ENCODE measurements at regions not wholly inside any gene's neighbourhood (a gene's known extent, or its start where the extent isn't known, plus 50 kb on each side); places are given as distances from the start of the nearest gene placed in this dataset.

DNA sequence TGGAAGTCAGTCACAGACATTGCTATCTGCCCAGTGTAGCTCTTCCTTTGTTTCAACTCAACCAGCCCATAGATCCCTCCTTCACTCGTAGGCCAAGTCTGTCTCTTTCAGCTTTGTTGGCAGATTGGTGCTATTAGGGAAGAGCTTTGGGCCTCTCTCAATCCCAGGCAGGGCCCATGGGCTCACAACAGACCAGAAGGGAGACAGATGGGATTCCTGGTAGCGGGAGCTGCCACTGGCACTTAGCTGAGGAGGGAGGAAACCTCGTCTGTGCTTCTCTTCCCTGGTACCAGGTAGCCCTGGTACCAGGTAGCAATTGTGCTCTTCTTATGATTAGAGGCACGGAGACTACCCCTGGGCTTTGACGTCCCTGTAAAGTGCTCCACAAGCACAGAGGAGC lies 592.0 kb downstream of the TYW1 start:
- in situ Hi-C loops (cut with HindIII; ENCODE audit: low pct_ligation_motif_present, low sequenced_read_pairs): no loop called here
- H3K27ac ChIP-seq: no peak overlapping the region
- no peaks in the 10 kb centered on the region for H3K36me3 ChIP-seq (replicated peaks)
- TF ChIP-seq, protein P1, sequence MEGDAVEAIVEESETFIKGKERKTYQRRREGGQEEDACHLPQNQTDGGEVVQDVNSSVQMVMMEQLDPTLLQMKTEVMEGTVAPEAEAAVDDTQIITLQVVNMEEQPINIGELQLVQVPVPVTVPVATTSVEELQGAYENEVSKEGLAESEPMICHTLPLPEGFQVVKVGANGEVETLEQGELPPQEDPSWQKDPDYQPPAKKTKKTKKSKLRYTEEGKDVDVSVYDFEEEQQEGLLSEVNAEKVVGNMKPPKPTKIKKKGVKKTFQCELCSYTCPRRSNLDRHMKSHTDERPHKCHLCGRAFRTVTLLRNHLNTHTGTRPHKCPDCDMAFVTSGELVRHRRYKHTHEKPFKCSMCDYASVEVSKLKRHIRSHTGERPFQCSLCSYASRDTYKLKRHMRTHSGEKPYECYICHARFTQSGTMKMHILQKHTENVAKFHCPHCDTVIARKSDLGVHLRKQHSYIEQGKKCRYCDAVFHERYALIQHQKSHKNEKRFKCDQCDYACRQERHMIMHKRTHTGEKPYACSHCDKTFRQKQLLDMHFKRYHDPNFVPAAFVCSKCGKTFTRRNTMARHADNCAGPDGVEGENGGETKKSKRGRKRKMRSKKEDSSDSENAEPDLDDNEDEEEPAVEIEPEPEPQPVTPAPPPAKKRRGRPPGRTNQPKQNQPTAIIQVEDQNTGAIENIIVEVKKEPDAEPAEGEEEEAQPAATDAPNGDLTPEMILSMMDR (IDR thresholded peaks at IDR 0.05; ENCODE audit: low read depth, low read length, missing control alignments): no peak
- DNase-seq: no peak
- H3K27me3 ChIP-seq (replicated peaks): no peaks in the 10 kb centered on the region
- no peak overlapping the region for H3K4me3 ChIP-seq (ENCODE audit: low read depth, low read length)

DNA sequence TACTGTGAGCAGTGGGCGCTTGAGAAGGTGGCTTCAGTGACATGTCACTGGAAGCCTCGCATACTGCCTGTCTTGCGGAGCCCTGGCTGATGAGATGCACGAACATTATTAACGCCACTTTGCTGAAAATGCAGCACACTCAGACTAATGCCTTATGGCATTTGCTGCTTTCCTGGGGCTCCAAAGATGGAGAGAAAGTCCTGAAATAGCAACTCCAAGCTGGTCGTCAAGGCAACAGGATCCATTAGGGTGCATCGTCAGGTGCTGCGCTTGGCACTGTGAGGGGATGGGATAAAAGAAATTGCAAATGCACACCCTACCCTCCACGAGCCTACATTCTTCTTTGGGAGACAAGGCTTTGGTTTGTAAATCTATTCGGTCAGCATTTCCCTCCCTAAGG lies 592.5 kb downstream of the TYW1 start:
- no peak for DNase-seq
- in situ Hi-C loops (cut with HindIII; ENCODE audit: low pct_ligation_motif_present, low sequenced_read_pairs): no loop called here
- Histone ChIP-seq H3K27ac (no peak overlapping the region), H3K27me3 (replicated peaks) (no peaks in the 10 kb centered on the region), H3K4me3 (ENCODE audit: low read depth, low read length) (no peak overlapping the region), H3K36me3 (replicated peaks) (no peaks in the 10 kb centered on the region)
- TF ChIP-seq, protein P1 (IDR thresholded peaks at IDR 0.05; ENCODE audit: low read depth, low read length, missing control alignments): no peak

DNA sequence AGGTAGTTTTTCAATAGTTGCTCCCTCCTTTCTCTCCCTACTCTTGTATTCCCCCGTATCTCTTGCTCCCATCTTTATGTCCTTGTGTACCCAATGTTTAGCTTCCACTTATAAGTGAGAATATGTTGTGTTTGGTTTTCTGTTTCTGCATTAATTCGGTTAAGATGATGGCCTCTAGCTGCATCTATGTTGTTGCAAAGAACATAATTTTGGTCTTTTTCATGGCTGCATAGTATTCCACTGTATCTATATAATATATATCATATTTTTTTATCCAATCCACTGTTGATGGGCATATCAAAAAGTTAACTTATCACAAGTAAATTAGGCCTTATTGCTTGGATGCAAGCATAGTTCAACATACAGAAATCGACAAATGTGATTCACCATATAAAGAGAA lies 594.0 kb downstream of the TYW1 start:
- no peak overlapping the region for H3K27ac ChIP-seq
- TF ChIP-seq, protein P1 (IDR thresholded peaks at IDR 0.05; ENCODE audit: low read depth, low read length, missing control alignments): no peak

DNA sequence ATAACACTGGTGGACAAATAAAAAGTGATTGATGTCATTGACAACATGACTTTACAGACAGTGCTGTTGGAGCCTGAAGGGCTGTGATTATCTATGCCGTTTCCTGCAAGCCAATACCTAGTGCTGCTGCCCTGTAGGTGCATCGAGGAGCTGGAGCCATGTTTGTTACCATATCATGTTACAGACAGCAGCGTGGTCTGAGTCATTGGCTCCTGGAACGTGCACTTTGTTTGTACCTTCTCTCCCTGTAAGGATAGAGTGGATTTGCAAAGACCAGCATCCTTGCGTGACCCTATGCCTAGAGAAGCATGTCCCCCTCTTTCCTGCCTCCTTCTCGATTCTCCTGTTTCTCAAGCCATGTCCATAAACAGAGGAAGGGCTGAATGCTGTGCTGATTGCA lies 597.2 kb downstream of the TYW1 start:
- TF ChIP-seq, protein P1 (IDR thresholded peaks at IDR 0.05; ENCODE audit: low read depth, low read length, missing control alignments): no peak
- no peaks in the 10 kb centered on the region for H3K27me3 ChIP-seq (replicated peaks)
- in situ Hi-C loops (cut with HindIII; ENCODE audit: low pct_ligation_motif_present, low sequenced_read_pairs): no loop called here
- DNase-seq: no peak
- no peak overlapping the region for H3K4me3 ChIP-seq (ENCODE audit: low read depth, low read length)
- H3K36me3 ChIP-seq (replicated peaks): no peaks in the 10 kb centered on the region
- no peak overlapping the region for H3K27ac ChIP-seq

More for the DNA sequence above, 594.0 kb downstream of the TYW1 start:
- Histone ChIP-seq H3K27me3 (replicated peaks) (no peaks in the 10 kb centered on the region), H3K36me3 (replicated peaks) (no peaks in the 10 kb centered on the region), H3K4me3 (ENCODE audit: low read depth, low read length) (no peak overlapping the region)
- in situ Hi-C loops (cut with HindIII; ENCODE audit: low pct_ligation_motif_present, low sequenced_read_pairs): no loop called here
- no peak for DNase-seq

DNA sequence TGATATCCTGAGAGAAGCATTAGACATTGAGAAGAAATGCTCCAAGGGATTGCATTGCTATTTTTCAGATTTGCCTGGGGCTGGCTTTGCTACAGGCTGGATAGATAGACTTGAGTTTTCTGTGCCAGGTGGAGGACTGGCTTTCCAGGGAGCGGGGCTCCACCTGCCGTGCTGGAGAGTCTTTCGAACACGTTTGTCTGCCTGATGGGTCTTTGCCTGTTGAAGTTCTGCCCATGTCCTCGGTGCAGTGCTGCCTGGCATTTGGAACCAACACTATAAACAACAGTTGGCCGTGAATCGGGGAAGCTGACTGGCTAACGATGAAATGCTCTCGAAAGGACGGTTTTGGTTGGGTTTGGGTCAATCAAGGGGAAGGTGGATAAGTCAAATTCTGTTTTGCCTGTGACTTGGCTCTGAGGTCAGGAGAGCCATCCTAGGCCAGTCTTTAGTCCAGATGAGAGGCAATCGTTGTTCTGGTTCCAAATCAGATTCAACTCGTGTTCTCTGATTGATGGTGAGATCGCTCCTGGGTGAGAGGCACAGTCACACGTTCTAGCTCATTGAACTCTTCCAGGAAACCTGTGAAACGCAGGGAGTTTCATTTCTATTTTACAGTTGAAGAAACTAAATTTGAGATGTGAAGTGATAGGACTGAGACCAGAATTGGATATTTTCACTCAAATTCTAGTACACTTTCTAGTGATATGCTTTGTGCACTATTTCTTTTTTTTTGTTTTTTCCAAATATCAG lies 599.0 kb downstream of the TYW1 start:
- DNase-seq: no peak
- H3K27ac ChIP-seq: no peak overlapping the region
- in situ Hi-C loops (cut with HindIII; ENCODE audit: low pct_ligation_motif_present, low sequenced_read_pairs): no loop called here
- no peaks in the 10 kb centered on the region for H3K27me3 ChIP-seq (replicated peaks)
- no peaks in the 10 kb centered on the region for H3K36me3 ChIP-seq (replicated peaks)
- TF ChIP-seq, protein P1 (IDR thresholded peaks at IDR 0.05; ENCODE audit: low read depth, low read length, missing control alignments): no peak
- no peak overlapping the region for H3K4me3 ChIP-seq (ENCODE audit: low read depth, low read length)

DNA sequence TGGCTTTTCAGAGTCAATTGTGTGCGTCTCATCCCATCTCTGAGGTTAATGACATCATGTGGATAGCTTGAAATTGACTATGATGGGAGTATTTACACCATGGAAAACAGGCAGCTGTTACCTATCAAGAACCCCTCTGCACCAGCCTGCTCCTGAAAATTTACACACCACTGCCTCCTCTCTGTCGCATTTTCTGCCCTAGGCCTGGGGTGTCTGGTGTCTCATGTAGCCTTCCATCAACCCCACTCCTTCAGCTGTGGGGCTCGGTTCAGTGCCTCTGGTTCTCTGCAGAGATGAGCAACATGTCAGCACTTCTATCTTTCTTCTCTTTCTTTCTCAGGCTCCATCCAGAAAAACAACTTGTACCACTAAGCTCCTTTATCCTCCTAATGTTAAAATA lies 600.5 kb downstream of the TYW1 start:
- Histone ChIP-seq H3K27me3 (replicated peaks) (no peaks in the 10 kb centered on the region), H3K27ac (no peak overlapping the region), H3K4me3 (ENCODE audit: low read depth, low read length) (no peak overlapping the region), H3K36me3 (replicated peaks) (no peaks in the 10 kb centered on the region)
- no peak for DNase-seq
- in situ Hi-C loops (cut with HindIII; ENCODE audit: low pct_ligation_motif_present, low sequenced_read_pairs): no loop called here
- TF ChIP-seq, protein P1 (IDR thresholded peaks at IDR 0.05; ENCODE audit: low read depth, low read length, missing control alignments): no peak
